Astrocyte (in vitro differentiated cells and primary cell): ENCODE measurements at regions not wholly inside any gene's neighbourhood (a gene's known extent, or its start where the extent isn't known, plus 50 kb on each side); places are given as distances from the start of the nearest gene placed in this dataset.

Experiments
- DNase-seq: peaks from one replicate; pipeline ENCODE4 v3.0.0-alpha.2; 2010; ENCODE audit warnings: low read depth
- FAIRE-seq: peaks from 2 replicates; lab custom pipeline; 2011; peaks lifted over from hg19 to GRCh38; lab: Jason Lieb, UNC
- H2AFZ ChIP-seq: 2 replicates; pipeline ENCODE4 v1.6.0; 2012; ENCODE audit warnings: low read depth, low read length, inconsistent platforms
- H3K27ac ChIP-seq: 2 replicates; pipeline ENCODE4 v1.5.1; 2011; ENCODE audit warnings: low read depth, low read length, inconsistent platforms
- H3K27me3 ChIP-seq: 2 replicates; pipeline ENCODE4 v1.6.0; 2011; ENCODE audit warnings: low read length, inconsistent platforms; ENCODE audit not compliant: insufficient read depth
- H3K36me3 ChIP-seq: 2 replicates; pipeline ENCODE4 v1.5.1; 2011; ENCODE audit warnings: low read length, inconsistent platforms; ENCODE audit not compliant: insufficient read depth
- H3K4me1 ChIP-seq: 2 replicates; pipeline ENCODE4 v1.5.1; 2011; ENCODE audit warnings: low read length, inconsistent platforms; ENCODE audit not compliant: insufficient read depth
- H3K4me2 ChIP-seq: 2 replicates; pipeline ENCODE4 v1.6.0; 2012; ENCODE audit warnings: low read length, inconsistent platforms
- H3K4me3 ChIP-seq: 2 replicates; pipeline ENCODE4 v1.5.1; 2011; ENCODE audit warnings: low read depth, mild to moderate bottlenecking, low read length, inconsistent platforms; ENCODE audit not compliant: insufficient read depth
- H3K79me2 ChIP-seq: 2 replicates; pipeline ENCODE4 v1.6.0; 2012; ENCODE audit warnings: mild to moderate bottlenecking, low read length, inconsistent platforms; ENCODE audit not compliant: insufficient read depth
- H3K9ac ChIP-seq: 2 replicates; pipeline ENCODE4 v1.6.0; 2012; ENCODE audit warnings: mild to moderate bottlenecking, low read length, inconsistent platforms
- H3K9me3 ChIP-seq: 2 replicates; pipeline ENCODE4 v1.5.1; 2012; ENCODE audit warnings: low read depth, mild to moderate bottlenecking, low read length, inconsistent platforms; ENCODE audit not compliant: insufficient read depth
- H4K20me1 ChIP-seq: 2 replicates; pipeline ENCODE4 v1.6.0; 2012; ENCODE audit warnings: low read length, inconsistent platforms; ENCODE audit not compliant: insufficient read depth
- H3K27ac Mint-ChIP-seq: one replicate; pipeline ENCODE4 v1.8.0; 2021; ENCODE audit warnings: mild to moderate bottlenecking, mixed read lengths; ENCODE audit not compliant: unreplicated experiment
- H3K27me3 Mint-ChIP-seq: one replicate; pipeline ENCODE4 v1.8.0; 2021; ENCODE audit warnings: low read depth, mixed read lengths; ENCODE audit not compliant: unreplicated experiment
- H3K36me3 Mint-ChIP-seq: one replicate; pipeline ENCODE4 v1.8.0; 2021; ENCODE audit warnings: low read depth, mixed read lengths; ENCODE audit not compliant: unreplicated experiment
- H3K4me1 Mint-ChIP-seq: one replicate; pipeline ENCODE4 v1.8.0; 2021; ENCODE audit warnings: low read depth, mixed read lengths; ENCODE audit not compliant: unreplicated experiment
- H3K4me3 Mint-ChIP-seq: one replicate; pipeline ENCODE4 v1.8.0; 2021; ENCODE audit warnings: mild to moderate bottlenecking, moderate library complexity, mixed read lengths; ENCODE audit not compliant: unreplicated experiment
- H3K9me3 Mint-ChIP-seq: one replicate; pipeline ENCODE4 v1.8.0; 2021; ENCODE audit warnings: mild to moderate bottlenecking, mixed read lengths; ENCODE audit not compliant: unreplicated experiment
- EZH2 ChIP-seq: IDR thresholded peaks from 2 replicates; pipeline ENCODE4 v1.6.1; 2012; ENCODE audit warnings: mild to moderate bottlenecking, low read length, inconsistent platforms; ENCODE audit not compliant: insufficient read depth
- TF ChIP-seq, protein P1 (sequence below): IDR thresholded peaks from 2 replicates; pipeline ENCODE4 v1.5.1; 2011; ENCODE audit warnings: low read depth, mild to moderate bottlenecking, inconsistent platforms, low read length, moderate library complexity; ENCODE audit not compliant: insufficient read depth

DNA sequence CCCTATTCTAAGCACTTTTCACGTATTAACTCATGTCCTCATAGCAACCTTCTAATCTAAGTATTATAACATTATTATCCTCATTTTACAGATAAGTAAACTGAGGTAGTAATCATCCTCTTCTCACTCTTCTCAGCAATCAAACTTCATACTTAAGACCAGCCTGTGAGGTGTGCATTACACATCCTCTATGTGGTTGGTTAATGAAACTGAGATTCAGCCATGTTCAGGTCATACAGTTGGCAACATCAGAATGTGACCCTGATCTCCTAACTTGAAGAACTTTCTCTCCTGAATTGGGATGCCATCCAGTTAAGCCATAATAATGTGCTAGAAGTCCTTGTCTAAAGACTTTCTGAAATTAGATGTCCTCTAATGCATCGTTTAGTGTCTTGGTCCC, 275.1 kb upstream of the ANKRD55 start:
- Histone ChIP-seq H3K79me2 (no peaks in the 10 kb centered on the region), H3K36me3 (no peaks in the 10 kb centered on the region), H2AFZ (no peak overlapping the region), H3K4me2 (no peak overlapping the region), H3K4me3 (no peak overlapping the region), H3K27ac (no peak overlapping the region), H3K9ac (no peak overlapping the region), H3K9me3 (no peaks in the 10 kb centered on the region), H4K20me1 (no peaks in the 10 kb centered on the region), H3K27me3 (no peaks in the 10 kb centered on the region), H3K4me1 (no peaks in the 10 kb centered on the region)
- no peaks in the 10 kb centered on the region for H3K36me3 Mint-ChIP-seq
- H3K4me1 Mint-ChIP-seq = peaks cover 12% of the 10 kb centered on the region
- FAIRE-seq = no peak
- no peak for DNase-seq
- H3K27me3 Mint-ChIP-seq = no peaks in the 10 kb centered on the region
- H3K9me3 Mint-ChIP-seq = peaks cover 6% of the 10 kb centered on the region
- no peak overlapping the region for H3K27ac Mint-ChIP-seq
- H3K4me3 Mint-ChIP-seq = no peak overlapping the region
- no peak for TF ChIP-seq EZH2
- TF ChIP-seq, protein P1, sequence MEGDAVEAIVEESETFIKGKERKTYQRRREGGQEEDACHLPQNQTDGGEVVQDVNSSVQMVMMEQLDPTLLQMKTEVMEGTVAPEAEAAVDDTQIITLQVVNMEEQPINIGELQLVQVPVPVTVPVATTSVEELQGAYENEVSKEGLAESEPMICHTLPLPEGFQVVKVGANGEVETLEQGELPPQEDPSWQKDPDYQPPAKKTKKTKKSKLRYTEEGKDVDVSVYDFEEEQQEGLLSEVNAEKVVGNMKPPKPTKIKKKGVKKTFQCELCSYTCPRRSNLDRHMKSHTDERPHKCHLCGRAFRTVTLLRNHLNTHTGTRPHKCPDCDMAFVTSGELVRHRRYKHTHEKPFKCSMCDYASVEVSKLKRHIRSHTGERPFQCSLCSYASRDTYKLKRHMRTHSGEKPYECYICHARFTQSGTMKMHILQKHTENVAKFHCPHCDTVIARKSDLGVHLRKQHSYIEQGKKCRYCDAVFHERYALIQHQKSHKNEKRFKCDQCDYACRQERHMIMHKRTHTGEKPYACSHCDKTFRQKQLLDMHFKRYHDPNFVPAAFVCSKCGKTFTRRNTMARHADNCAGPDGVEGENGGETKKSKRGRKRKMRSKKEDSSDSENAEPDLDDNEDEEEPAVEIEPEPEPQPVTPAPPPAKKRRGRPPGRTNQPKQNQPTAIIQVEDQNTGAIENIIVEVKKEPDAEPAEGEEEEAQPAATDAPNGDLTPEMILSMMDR = no peak

DNA sequence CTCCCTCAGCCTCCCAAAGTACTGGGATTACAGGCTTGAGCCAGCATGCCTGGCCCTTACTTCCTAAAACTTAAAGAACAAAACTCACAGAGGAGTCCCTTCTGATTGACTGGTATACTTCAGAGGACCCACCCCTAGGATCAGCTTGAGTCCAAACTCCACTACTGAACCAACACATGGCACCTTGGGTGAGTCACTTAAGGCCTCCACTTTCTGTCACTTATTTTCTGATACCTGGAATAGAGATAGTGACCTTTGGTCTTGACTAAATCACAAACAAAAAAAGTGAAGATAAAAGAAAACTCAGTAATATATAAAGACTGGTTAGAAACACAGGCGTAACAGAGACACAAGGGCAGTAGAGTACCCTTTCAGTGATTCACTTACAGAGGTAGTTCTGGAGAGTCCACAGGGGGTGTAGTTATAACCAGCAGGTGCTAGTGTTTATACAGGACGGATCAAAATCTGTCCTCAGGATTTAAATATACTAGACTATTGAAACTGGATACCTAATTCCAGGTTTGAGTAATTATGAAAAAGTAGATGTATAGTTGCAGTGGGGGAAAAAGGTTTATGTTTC, 274.3 kb upstream of the ANKRD55 start:
- no peak for FAIRE-seq
- TF ChIP-seq, protein P1 = no peak
- TF ChIP-seq EZH2 = no peak

DNA sequence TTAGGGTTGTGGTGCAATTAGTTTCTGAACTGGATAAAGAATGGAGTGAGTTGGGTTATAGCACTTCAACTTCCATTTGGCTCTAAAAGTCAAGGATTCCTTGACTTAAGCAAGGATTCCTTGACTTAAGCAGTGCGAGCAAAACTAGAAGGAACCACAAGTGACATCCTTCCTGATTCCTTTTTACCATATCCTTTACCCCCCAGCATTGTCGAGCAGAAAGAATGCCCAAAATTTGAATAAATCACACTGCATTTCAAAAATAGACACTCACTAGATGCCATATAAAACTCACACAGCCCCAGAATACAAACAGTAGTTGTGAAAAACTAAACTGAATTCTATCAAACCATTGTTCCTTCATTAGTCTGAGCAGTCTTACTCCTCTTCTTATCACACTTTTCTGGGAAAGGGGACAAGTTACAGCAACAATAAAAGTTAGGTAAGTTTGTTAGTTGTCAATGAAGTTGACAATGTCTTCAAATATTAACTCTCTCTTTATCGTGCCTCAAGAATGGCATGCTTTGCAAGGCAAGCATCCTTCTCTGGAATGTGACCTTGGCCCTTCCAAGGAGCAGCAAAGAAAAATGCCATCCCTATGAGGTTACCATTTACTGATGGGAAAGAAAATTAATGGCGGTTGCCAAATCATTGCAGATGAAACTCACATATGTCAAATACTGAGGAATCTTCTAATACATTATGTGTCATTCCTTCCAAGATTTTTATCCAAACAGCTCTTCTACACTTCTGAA, 273.3 kb upstream of the ANKRD55 start:
- Histone ChIP-seq H3K27me3 (no peaks in the 10 kb centered on the region), H3K9me3 (no peaks in the 10 kb centered on the region), H4K20me1 (no peaks in the 10 kb centered on the region), H3K9ac (no peak overlapping the region), H3K79me2 (no peaks in the 10 kb centered on the region), H3K36me3 (no peaks in the 10 kb centered on the region), H3K4me2 (no peak overlapping the region), H3K4me1 (no peaks in the 10 kb centered on the region), H3K4me3 (no peak overlapping the region), H2AFZ (no peak overlapping the region), H3K27ac (no peak overlapping the region)
- no peaks in the 10 kb centered on the region for H3K36me3 Mint-ChIP-seq
- FAIRE-seq = no peak
- H3K27ac Mint-ChIP-seq = peak overlapping the region; percentile 42
- TF ChIP-seq, protein P1 = no peak
- no peak for TF ChIP-seq EZH2
- peaks cover 6% of the 10 kb centered on the region for H3K9me3 Mint-ChIP-seq
- peak overlapping the region; percentile 3 for H3K4me3 Mint-ChIP-seq
- no peak for DNase-seq
- no peaks in the 10 kb centered on the region for H3K27me3 Mint-ChIP-seq
- peaks cover 19% of the 10 kb centered on the region for H3K4me1 Mint-ChIP-seq

More for the DNA sequence above, 274.3 kb upstream of the ANKRD55 start:
- Histone ChIP-seq H3K4me3 (no peak overlapping the region), H3K9me3 (no peaks in the 10 kb centered on the region), H4K20me1 (no peaks in the 10 kb centered on the region), H2AFZ (no peak overlapping the region), H3K36me3 (no peaks in the 10 kb centered on the region), H3K9ac (no peak overlapping the region), H3K79me2 (no peaks in the 10 kb centered on the region), H3K4me2 (no peak overlapping the region), H3K27ac (no peak overlapping the region), H3K4me1 (no peaks in the 10 kb centered on the region), H3K27me3 (no peaks in the 10 kb centered on the region)
- Mint-ChIP-seq H3K4me1 (peaks cover 12% of the 10 kb centered on the region), H3K4me3 (no peak overlapping the region), H3K27me3 (no peaks in the 10 kb centered on the region), H3K9me3 (peaks cover 6% of the 10 kb centered on the region), H3K27ac (no peak overlapping the region), H3K36me3 (no peaks in the 10 kb centered on the region)
- no peak for DNase-seq
